HG03354 (cell line): ENCODE measurements at regions not wholly inside any gene's neighbourhood (a gene's known extent, or its start where the extent isn't known, plus 50 kb on each side); places are given as distances from the start of the nearest gene placed in this dataset.
"Not testable (repeated sequence)": the region's sequence is repeated elsewhere in the genome, so short reads cannot be mapped to it uniquely, and the experiment has no call there.

Source experiments
- ATAC-seq: cut with Tn5 transposase; IDR thresholded peaks from one replicate; pipeline ENCODE4 v1.9.1; 2021; ENCODE audit warnings: mild to moderate bottlenecking; ENCODE audit not compliant: unreplicated experiment, poor library complexity, severe bottlenecking

DNA sequence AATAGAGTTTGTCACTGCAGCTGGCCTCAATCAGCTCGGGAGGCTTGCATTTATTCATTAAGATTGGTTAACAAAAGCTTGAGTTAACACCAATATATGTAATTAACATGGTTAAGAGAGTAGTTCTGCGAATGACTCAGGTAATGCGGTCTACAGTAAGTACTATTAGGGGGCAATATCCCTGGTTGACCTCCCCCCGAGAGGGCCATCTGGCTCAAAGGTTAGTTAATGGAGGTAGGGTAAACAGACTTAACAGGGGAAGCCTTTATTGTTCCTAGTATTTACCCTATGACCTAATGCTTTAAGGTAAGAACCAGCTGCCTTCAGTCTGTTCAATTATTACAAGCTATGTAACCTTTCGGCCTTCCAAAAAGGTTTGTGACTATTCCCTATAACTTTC is 403.3 kb upstream of the SGO1 start:
- no peak for ATAC-seq

GRCh38 chr3:20588781-20589180 is 402.8 kb upstream of the SGO1 start:
- no peak for ATAC-seq

DNA sequence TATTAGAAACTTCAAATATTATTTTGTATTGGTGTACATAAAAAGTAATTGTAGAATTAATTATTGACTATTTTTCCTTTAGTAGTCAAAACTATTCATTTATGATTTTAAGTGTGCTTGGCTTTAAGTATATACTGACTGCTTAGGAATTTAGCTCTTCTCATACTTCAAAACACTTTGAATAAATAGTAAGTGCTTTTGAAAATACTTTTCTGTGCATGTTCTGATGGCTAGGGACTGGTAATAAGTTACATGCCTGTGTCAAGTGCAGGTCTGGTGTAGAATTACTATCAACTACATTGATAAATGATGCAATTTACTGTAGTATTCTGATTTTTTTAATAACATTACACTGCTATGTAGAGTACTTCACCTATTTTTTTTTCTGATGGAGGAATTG is 397.6 kb upstream of the SGO1 start:
- no peak for ATAC-seq

DNA sequence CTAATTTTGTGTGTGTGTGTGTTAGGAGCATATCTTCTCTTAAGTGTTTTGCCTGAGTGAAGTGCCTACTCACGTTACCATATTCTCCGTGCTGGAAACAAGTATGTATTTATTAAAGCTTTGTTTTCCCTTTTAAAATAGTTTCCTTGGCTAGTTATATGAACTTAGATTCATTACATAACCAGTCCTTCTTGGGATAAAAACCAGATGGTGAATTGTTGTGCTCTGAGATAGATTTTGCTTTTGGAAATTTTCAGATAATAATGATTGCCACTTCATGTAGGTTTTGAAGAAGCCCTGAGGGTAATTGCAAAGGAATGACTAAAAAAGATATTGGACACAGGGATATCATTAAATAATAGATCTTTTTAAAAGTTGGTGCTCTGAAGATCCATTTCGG is 390.2 kb upstream of the SGO1 start:
- no peak for ATAC-seq

- no peak for ATAC-seq
These were observed 389.1 kb upstream of the SGO1 start for GRCh38 chr3:20575146-20575545.

- ATAC-seq: no peak
These were observed 388.7 kb upstream of the SGO1 start for GRCh38 chr3:20574746-20575145.

DNA sequence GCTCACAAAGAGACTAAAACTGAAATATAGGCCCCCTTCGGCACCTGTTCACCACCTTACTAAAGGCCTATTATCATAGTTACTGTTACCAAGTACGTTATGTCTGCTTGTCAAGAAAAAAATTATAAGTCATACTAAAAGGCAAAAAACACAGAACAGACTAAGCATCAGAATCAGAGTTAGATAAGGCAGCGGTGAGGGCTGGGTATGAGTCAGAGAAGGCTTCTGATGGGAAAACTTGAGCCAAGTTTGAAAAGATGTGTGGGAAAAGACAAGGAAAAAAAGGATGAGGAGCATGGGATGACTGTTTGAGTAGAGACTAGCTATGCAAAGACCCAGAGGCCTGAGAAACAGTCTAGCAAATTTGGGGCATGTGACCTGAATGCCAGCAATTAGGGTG is 387.2 kb upstream of the SGO1 start:
- no peak for ATAC-seq

GRCh38 chr3:20572473-20572872 is 386.5 kb upstream of the SGO1 start:
- no peak for ATAC-seq

- ATAC-seq: no peak
These were observed 383.3 kb upstream of the SGO1 start for GRCh38 chr3:20569310-20569709.

GRCh38 chr3:20564966-20565365 is 379.0 kb upstream of the SGO1 start:
- no peak for ATAC-seq

DNA sequence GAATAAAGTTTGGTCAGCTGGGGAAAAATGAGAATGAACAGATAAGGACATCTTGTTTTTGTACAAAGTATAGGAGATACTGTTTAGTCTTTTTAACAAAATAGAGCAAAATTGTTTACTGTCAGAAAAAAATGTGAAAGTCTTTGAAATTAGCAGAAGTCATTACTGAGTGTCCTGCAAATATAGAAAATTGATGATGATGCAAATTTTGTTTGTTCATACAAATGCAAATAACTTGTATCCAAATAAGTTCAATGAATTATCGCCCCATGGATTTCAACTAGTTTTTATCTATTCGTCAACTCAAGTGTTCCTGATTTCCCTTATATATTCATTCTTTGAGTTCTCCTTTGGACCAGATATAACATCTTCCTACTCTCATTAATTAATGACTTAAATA is 378.0 kb upstream of the SGO1 start:
- no peak for ATAC-seq

DNA sequence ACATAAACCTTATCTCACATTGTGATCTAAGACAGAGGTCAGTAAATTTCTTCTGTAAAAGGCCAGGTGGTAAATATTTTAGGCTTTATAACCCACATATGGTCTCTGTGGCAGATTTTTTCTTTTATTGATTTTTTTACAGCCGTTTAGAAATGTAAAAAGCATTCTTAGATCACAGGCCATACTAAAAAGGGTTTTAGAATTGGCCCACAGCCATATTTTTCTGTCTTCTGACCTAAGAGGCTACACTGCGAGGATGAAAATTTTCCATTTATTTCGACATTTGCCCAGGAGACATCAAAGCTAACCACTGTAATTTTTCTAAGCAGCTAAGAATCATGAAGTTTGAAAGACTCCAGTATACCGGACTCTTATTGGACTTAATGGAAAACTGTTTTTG is 377.2 kb upstream of the SGO1 start:
- ATAC-seq: no peak

DNA sequence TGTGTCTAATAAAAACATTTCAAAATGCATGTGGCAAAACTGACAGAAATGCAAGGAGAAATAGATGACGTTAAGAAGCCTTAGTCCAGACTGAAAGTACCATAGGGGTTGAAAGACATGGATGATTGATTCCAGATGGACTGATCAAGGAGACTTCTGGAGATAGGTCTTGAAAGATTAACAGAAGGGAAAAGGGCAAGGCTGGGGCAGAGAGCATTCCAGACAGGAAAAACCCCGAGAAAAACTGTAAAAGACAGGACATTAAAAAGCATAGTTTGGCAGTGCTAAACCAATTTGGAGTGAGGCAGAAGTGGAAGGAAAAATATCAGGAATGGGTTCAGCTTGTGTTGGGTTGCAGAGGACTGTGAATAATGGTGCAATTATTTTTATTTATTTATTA is 375.2 kb upstream of the SGO1 start:
- no peak for ATAC-seq

- not testable (repeated sequence) for ATAC-seq
These were observed 374.4 kb upstream of the SGO1 start for GRCh38 chr3:20560446-20560845.

GRCh38 chr3:20558161-20558560 is 372.2 kb upstream of the SGO1 start:
- ATAC-seq: no peak

DNA sequence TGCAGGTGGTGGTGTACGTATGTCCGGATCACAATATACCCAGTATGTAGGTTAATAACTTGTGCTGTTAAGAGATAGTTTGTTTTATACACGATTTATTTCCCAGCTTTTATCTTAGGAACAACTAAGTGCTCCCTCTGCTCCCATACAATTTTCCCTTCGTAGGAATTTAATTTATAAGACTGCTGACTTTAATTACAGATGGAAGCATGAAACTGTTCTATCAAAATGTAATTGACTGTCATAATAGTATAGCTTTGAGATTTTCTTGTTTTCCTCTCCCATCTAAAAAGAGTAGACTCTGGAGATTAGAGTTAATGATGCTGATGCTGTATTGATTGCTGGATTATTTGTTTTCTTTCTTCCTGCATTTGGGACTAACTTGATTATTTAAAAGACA is 370.7 kb upstream of the SGO1 start:
- no peak for ATAC-seq

DNA sequence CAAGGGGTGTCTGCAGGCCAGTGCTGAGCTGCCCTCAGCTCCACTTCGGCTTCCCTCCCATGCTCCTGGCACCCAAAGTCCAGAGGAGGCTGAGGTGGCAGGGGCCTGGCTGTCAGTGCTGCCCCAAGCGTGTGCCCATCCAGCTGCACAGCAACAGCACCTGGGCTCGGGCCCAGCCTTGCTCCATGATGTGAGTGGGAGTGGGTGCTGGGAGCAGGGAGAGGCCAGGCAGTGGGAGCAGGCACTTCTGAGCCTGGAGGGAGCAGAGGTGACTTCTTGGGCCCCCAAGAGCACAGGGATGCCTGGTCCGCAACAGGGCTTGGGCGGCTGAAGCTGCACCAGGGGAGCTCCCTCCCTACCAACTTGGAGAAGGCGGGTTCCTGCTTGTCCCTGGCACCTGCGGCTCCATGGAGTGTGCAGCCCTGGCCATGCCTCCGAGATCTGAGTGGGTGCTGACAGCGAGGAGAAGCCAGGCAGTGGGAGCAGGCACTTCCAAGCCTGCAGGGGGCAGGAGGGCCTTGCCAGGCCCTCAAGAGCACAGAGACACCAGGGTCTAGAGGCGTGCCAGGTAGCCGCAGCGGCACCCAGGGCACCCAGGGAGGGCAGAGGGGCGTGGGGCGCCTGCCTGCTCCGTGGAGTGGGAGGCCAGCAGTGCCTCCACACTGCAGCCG is 366.7 kb upstream of the SGO1 start:
- no peak for ATAC-seq

- not testable (repeated sequence) for ATAC-seq
These were observed 361.6 kb upstream of the SGO1 start for GRCh38 chr3:20547361-20548269.

- no peak for ATAC-seq
These were observed 360.6 kb upstream of the SGO1 start for GRCh38 chr3:20546636-20547035.

DNA sequence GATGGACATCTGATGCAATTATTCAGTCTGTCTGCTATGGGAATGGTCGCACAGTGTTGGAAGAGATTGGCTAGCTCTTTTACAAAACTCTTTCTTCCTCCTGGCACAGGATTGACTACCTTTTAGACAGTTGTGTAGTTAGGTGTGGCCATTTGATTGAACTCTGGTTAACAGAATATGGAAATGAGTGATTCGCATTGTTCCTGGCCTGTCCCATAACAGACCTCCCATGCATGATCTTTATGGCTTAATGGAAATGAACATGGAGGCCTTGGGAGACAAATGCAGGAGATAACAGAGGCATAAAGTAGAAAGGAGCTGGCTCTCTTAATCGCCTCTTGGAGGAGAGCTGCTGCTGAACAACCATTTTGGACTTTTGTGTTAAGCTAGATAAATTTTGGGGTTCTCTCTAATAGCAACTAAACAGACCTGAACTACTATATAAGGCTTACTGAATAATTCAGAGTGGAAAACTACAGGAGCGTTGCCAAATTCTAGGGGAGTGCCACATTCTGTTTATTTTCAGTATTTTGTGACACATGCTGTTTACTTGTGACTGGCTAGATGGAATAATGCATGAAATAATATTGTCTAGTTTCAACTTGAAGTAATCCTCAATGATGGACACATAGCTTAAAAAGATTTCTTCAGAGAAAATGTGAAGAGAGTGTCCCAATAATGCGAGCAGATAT is 357.7 kb upstream of the SGO1 start:
- no peak for ATAC-seq

DNA sequence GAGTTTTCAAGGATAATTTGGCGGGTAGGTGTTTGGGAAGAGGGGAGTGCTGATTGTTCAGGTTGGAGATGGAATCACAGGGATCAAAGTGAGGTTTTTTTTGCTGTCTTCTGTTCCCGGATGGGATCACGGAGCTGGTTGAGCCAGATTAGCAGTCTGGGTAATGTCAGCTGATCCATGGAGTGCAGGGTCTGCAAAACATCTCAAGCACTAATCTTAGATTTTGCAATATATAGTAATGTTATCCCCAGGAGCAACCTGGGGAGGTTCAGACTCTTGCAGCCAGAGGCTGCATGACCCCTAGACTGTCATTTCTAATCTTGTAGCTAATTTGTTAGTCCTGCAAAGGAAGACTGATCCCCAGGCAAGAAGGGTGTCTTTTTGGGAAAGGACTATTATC is 354.1 kb upstream of the SGO1 start:
- ATAC-seq: no peak
